Natural killer cell (primary cell): ENCODE measurements at regions not wholly inside any gene's neighbourhood (a gene's known extent, or its start where the extent isn't known, plus 50 kb on each side); places are given as distances from the start of the nearest gene placed in this dataset.

Experiments used
- ATAC-seq, 3 donors: fragments of 150-1000 bp in 2 of 3; fragments of 200-7000 bp in 1 of 3; cut with Tn5 transposase; 1 replicate in 1 of 3; 2 replicates in 2 of 3; pipeline ENCODE4 v1.10.0; 2021; ENCODE audit warnings: mild to moderate bottlenecking in 2 of 3, moderate library complexity in 2 of 3
- DNase-seq, 2 donors: peaks; one replicate each; pipeline versions ENCODE4 v3.0.0 to v3.0.0-alpha.2; 2013 to 2021; ENCODE audit warnings: mixed read lengths in 1 of 2
- H3K27ac ChIP-seq: one replicate; pipeline ENCODE4 v1.5.1; 2013; ENCODE audit warnings: mild to moderate bottlenecking, low read length
- H3K27me3 ChIP-seq: one replicate; pipeline ENCODE4 v1.6.1; 2013; ENCODE audit warnings: low read length; ENCODE audit not compliant: control insufficient read depth, insufficient read depth
- H3K36me3 ChIP-seq: one replicate; pipeline ENCODE4 v1.6.1; 2013; ENCODE audit warnings: low read length; ENCODE audit not compliant: control insufficient read depth, insufficient read depth
- H3K4me1 ChIP-seq: one replicate; pipeline ENCODE4 v1.6.1; 2013; ENCODE audit warnings: low read length; ENCODE audit not compliant: control insufficient read depth, insufficient read depth
- H3K4me3 ChIP-seq: one replicate; pipeline ENCODE4 v1.5.1; 2013; ENCODE audit warnings: low read length
- H3K9me3 ChIP-seq: one replicate; pipeline ENCODE4 v1.6.1; 2013; ENCODE audit warnings: low read length; ENCODE audit not compliant: control insufficient read depth, insufficient read depth
- H3K27ac Mint-ChIP-seq, 2 donors: one replicate each; pipeline ENCODE4 v1.8.0; 2022; ENCODE audit warnings: mild to moderate bottlenecking in 2 of 2, mixed read lengths in 2 of 2, moderate library complexity in 1 of 2
- H3K27me3 Mint-ChIP-seq, 2 donors: one replicate each; pipeline ENCODE4 v1.8.0; 2022; ENCODE audit warnings: low read depth in 2 of 2, mixed read lengths in 2 of 2
- H3K36me3 Mint-ChIP-seq: one replicate; pipeline ENCODE4 v1.8.0; 2022; ENCODE audit warnings: mixed read lengths
- H3K4me1 Mint-ChIP-seq, 2 donors: one replicate each; pipeline ENCODE4 v1.8.0; 2022; ENCODE audit warnings: mixed read lengths in 2 of 2
- H3K4me3 Mint-ChIP-seq: one replicate; pipeline ENCODE4 v1.8.0; 2022; ENCODE audit warnings: mild to moderate bottlenecking, moderate library complexity, mixed read lengths
- H3K9me3 Mint-ChIP-seq, 2 donors: one replicate each; pipeline ENCODE4 v1.8.0; 2022; ENCODE audit warnings: mixed read lengths in 2 of 2
- CTCF ChIP-seq: fragments of 200-600 bp; IDR thresholded peaks from one replicate; pipeline ENCODE4 v1.8.0; 2022; ENCODE audit warnings: antibody characterized with exemption
- WGBS: methylation state at CpG from one replicate; pipeline ENCODE4 v1.1.7; 2013; ENCODE audit warnings: missing lambda C conversion rate; ENCODE audit not compliant: insufficient coverage; 5-methylcytosine and 5-hydroxymethylcytosine counted together
- intact Hi-C: fragments of 100-400 bp; cut with micrococcal nuclease; formaldehyde crosslinking; loops from one replicate; pipeline ENCODE4 v1.14.2; 2022

GRCh38 chr13:80989747-80990146 lies 648.8 kb upstream of the SPRY2 start:
- ATAC-seq: no peak
- Mint-ChIP-seq H3K9me3 (peaks cover 0 to 2% of the 10 kb centered on the region in 2 donors), H3K36me3 (no peaks in the 10 kb centered on the region), H3K4me3 (no peak overlapping the region), H3K4me1 (no peaks in the 10 kb centered on the region), H3K27me3 (peaks cover 0 to 12% of the 10 kb centered on the region in 2 donors), H3K27ac (no peak overlapping the region)
- Histone ChIP-seq H3K4me1 (no peaks in the 10 kb centered on the region), H3K36me3 (no peaks in the 10 kb centered on the region), H3K4me3 (no peak overlapping the region), H3K27me3 (no peaks in the 10 kb centered on the region), H3K9me3 (no peaks in the 10 kb centered on the region), H3K27ac (no peak overlapping the region)
- TF ChIP-seq CTCF: no peak
- 100% methylated on average over 1 of the region's 1 CpG for WGBS
- intact Hi-C loops: no loop called here
- no peak for DNase-seq

GRCh38 chr13:80989241-80989640 lies 648.3 kb upstream of the SPRY2 start:
- no peak for TF ChIP-seq CTCF
- DNase-seq: no peak

GRCh38 chr13:80988391-80989151 lies 647.6 kb upstream of the SPRY2 start:
- no peaks in the 10 kb centered on the region for H3K4me1 Mint-ChIP-seq
- H3K27me3 ChIP-seq: no peaks in the 10 kb centered on the region
- no peak overlapping the region for H3K27ac ChIP-seq
- 38% methylated on average over 5 of the region's 6 CpGs for WGBS
- H3K27me3 Mint-ChIP-seq: peaks cover 0 to 12% of the 10 kb centered on the region in 2 donors
- H3K27ac Mint-ChIP-seq: no peak overlapping the region
- DNase-seq (no peak), ATAC-seq (no peak)
- H3K4me1 ChIP-seq: no peaks in the 10 kb centered on the region
- H3K4me3 Mint-ChIP-seq: no peak overlapping the region
- H3K9me3 ChIP-seq: no peaks in the 10 kb centered on the region
- H3K9me3 Mint-ChIP-seq: peaks cover 0 to 2% of the 10 kb centered on the region in 2 donors
- H3K36me3 Mint-ChIP-seq: no peaks in the 10 kb centered on the region
- no peaks in the 10 kb centered on the region for H3K36me3 ChIP-seq
- no peak overlapping the region for H3K4me3 ChIP-seq
- no peak for TF ChIP-seq CTCF
- intact Hi-C loops: no loop called here

More at GRCh38 chr13:80989241-80989640, 648.3 kb upstream of the SPRY2 start:
- 95% methylated on average over 4 of the region's 6 CpGs for WGBS
- H3K36me3 ChIP-seq: no peaks in the 10 kb centered on the region
- no peaks in the 10 kb centered on the region for H3K27me3 ChIP-seq
- no peaks in the 10 kb centered on the region for H3K4me1 ChIP-seq
- no peak overlapping the region for H3K4me3 ChIP-seq
- H3K9me3 ChIP-seq: no peaks in the 10 kb centered on the region
- Mint-ChIP-seq H3K9me3 (peaks cover 0 to 2% of the 10 kb centered on the region in 2 donors), H3K27me3 (peaks cover 0 to 12% of the 10 kb centered on the region in 2 donors), H3K27ac (no peak overlapping the region), H3K4me1 (no peaks in the 10 kb centered on the region), H3K36me3 (no peaks in the 10 kb centered on the region), H3K4me3 (no peak overlapping the region)
- intact Hi-C loops: no loop called here
- no peak overlapping the region for H3K27ac ChIP-seq
- ATAC-seq: no peak
